HCT116 (cell line): ENCODE measurements at regions not wholly inside any gene's neighbourhood (a gene's known extent, or its start where the extent isn't known, plus 50 kb on each side); places are given as distances from the start of the nearest gene placed in this dataset.

Source experiments
- ATAC-seq: fragments of 200-7000 bp; cut with Tn5 transposase; 2 replicates; pipeline ENCODE4 v1.9.1; 2020; ENCODE audit warnings: mild to moderate bottlenecking, moderate library complexity
- BruUV-seq: library from RNA; stranded (reverse); fragments of 400-500 nt; replicated peaks from 2 replicates; lab custom pipeline; 2021; lab: Mats Ljungman, UMichigan
- CTCF ChIA-PET: fragments of 300-600 bp; sonication (Branson Sonifier 250); formaldehyde crosslinking; loops from one replicate; lab custom pipeline; 2021; ENCODE audit warnings: antibody characterized with exemption; lab: Charles Lee
- POLR2A ChIA-PET: fragments of 300-600, 350-600 bp; sonication (Branson Sonifier 250); formaldehyde crosslinking; loops from one replicate; lab custom pipeline; 2021; ENCODE audit warnings: antibody characterized with exemption; lab: Charles Lee
- RAD21 ChIA-PET, 2 experiments: fragments of 300-600 bp; sonication (Branson Sonifier 250); formaldehyde crosslinking; loops; one replicate each; lab custom pipeline; 2023; ENCODE audit warnings: low total read pairs in 2 of 2; ENCODE audit not compliant: uncharacterized antibody in 2 of 2, unreplicated experiment in 2 of 2, low non-redundant PET in 1 of 2; lab: Charles Lee
- DNase-seq: peaks from one replicate; pipeline ENCODE4 v3.0.0-alpha.2; 2010; ENCODE audit warnings: low read depth, low spot score
- H2AFZ ChIP-seq: fragments of 200-600 bp; shearing (Covaris generic), sonication (generic); 2 replicates; pipeline ENCODE4 v1.6.1; 2017; ENCODE audit warnings: low read depth, mixed run types, mixed read lengths, antibody characterized with exemption, low read length; ENCODE audit not compliant: poor library complexity, severe bottlenecking
- H3K27ac ChIP-seq: 2 replicates; pipeline ENCODE4 v1.5.1; 2012; ENCODE audit warnings: low read depth, low read length
- H3K27me3 ChIP-seq: fragments of 200-600 bp; sonication (generic); 2 replicates; pipeline ENCODE4 v1.6.1; 2016; ENCODE audit warnings: mixed run types, low read length, mixed read lengths; ENCODE audit not compliant: insufficient read depth
- H3K36me3 ChIP-seq, 2 experiments: fragments of 200-500 bp in 1 of 2; fragments of 200-600 bp in 1 of 2; sonication (Bioruptor generic) in 1 of 2; sonication (generic) in 1 of 2; 2 replicates each; pipeline versions ENCODE4 v1.5.1 to v1.6.1; 2014 to 2016; ENCODE audit warnings: low read length in 2 of 2, inconsistent platforms in 1 of 2, mixed read lengths in 1 of 2, mixed run types in 1 of 2; ENCODE audit not compliant: insufficient read depth in 2 of 2, control insufficient read depth in 1 of 2
- H3K4me1 ChIP-seq, 2 experiments: fragments of 200-600 bp in 1 of 2; sonication (generic) in 1 of 2; 2 replicates each; pipeline versions ENCODE4 v1.5.1 to v1.6.1; 2012 to 2017; ENCODE audit warnings: low read length in 2 of 2, inconsistent platforms in 1 of 2, mild to moderate bottlenecking in 1 of 2, mixed read lengths in 1 of 2, mixed run types in 1 of 2, moderate library complexity in 1 of 2; ENCODE audit not compliant: insufficient read depth in 2 of 2, control insufficient read depth in 1 of 2
- H3K4me2 ChIP-seq: fragments of 200-600 bp; sonication (generic); 2 replicates; pipeline ENCODE4 v1.6.1; 2017; ENCODE audit warnings: mixed run types, low read length, mixed read lengths
- H3K4me3 ChIP-seq, 2 experiments: fragments of 200-600 bp in 1 of 2; sonication (generic) in 1 of 2; replicated peaks in 1 of 2; 2 replicates each; pipeline ENCODE4 v1.5.1; 2011 to 2016; ENCODE audit warnings: low read length in 2 of 2, control low read depth in 1 of 2, low read depth in 1 of 2, mild to moderate bottlenecking in 1 of 2, mixed read lengths in 1 of 2, mixed run types in 1 of 2
- H3K79me2 ChIP-seq: fragments of 200-600 bp; sonication (generic); 2 replicates; pipeline ENCODE4 v1.6.1; 2017; ENCODE audit warnings: mild to moderate bottlenecking, mixed run types, low read length, moderate library complexity, mixed read lengths; ENCODE audit not compliant: insufficient read depth
- H3K9ac ChIP-seq: fragments of 200-600 bp; sonication (generic); 2 replicates; pipeline ENCODE4 v1.6.1; 2016; ENCODE audit warnings: low read length, mixed read lengths
- H3K9me2 ChIP-seq: fragments of 200-600 bp; sonication (generic), shearing (Covaris generic); 2 replicates; pipeline ENCODE4 v1.6.1; 2017; ENCODE audit warnings: mixed run types, mild to moderate bottlenecking, moderate library complexity; ENCODE audit not compliant: insufficient read depth
- H3K9me3 ChIP-seq, 2 experiments: fragments of 200-500 bp in 1 of 2; fragments of 200-600 bp in 1 of 2; sonication (Bioruptor generic) in 1 of 2; sonication (generic) in 1 of 2; 2 replicates each; pipeline ENCODE4 v1.6.1; 2014 to 2017; ENCODE audit warnings: low read length in 2 of 2, mixed read lengths in 2 of 2, inconsistent platforms in 1 of 2, low read depth in 1 of 2, mild to moderate bottlenecking in 1 of 2, mixed run types in 1 of 2, moderate library complexity in 1 of 2; ENCODE audit not compliant: control insufficient read depth in 1 of 2, insufficient read depth in 1 of 2
- H4K20me1 ChIP-seq: fragments of 200-600 bp; sonication (generic), shearing (Covaris generic); 2 replicates; pipeline ENCODE4 v1.6.1; 2017; ENCODE audit warnings: mixed run types, mild to moderate bottlenecking, moderate library complexity; ENCODE audit not compliant: insufficient read depth
- CBX3 ChIP-seq: IDR thresholded peaks from 2 replicates; pipeline ENCODE4 v1.6.1; 2012; ENCODE audit warnings: low read depth
- CEBPB ChIP-seq: IDR thresholded peaks from 2 replicates; pipeline ENCODE4 v1.6.1; 2012; ENCODE audit warnings: low read depth
- CTCF ChIP-seq, 3 experiments: fragments of 200-600 bp in 1 of 3; sonication (generic) in 1 of 3; IDR thresholded peaks in 2 of 3; conservative IDR thresholded peaks in 1 of 3; 2 replicates each; pipeline ENCODE4 v1.5.1; 2012 to 2017; ENCODE audit warnings: low read depth in 2 of 3, low read length in 2 of 3, antibody characterized with exemption in 1 of 3, borderline replicate concordance in 1 of 3, control low read depth in 1 of 3, mild to moderate bottlenecking in 1 of 3, mixed read lengths in 1 of 3, mixed run types in 1 of 3, moderate library complexity in 1 of 3; ENCODE audit not compliant: insufficient read depth in 1 of 3
- EGR1 ChIP-seq: IDR thresholded peaks from 2 replicates; pipeline ENCODE4 v1.6.1; 2012; ENCODE audit warnings: low read depth
- EZH2 ChIP-seq: fragments of 200-600 bp; sonication (generic); IDR thresholded peaks from 2 replicates; pipeline ENCODE4 v1.6.1; 2017; ENCODE audit warnings: antibody characterized with exemption, mixed run types
- EZH2phosphoT487 ChIP-seq: fragments of 200-600 bp; IDR thresholded peaks from 2 replicates; pipeline ENCODE4 v1.6.1; 2018; ENCODE audit warnings: antibody characterized with exemption, borderline replicate concordance
- FOSL1 ChIP-seq: IDR thresholded peaks from 2 replicates; pipeline ENCODE4 v1.6.1; 2012; ENCODE audit warnings: low read depth
- MAX ChIP-seq: IDR thresholded peaks from 2 replicates; pipeline ENCODE4 v1.6.1; 2012
- POLR2AphosphoS5 ChIP-seq: IDR thresholded peaks from 2 replicates; pipeline ENCODE4 v1.6.1; 2011; ENCODE audit warnings: mild to moderate bottlenecking, low read depth, low read length, moderate library complexity
- RAD21 ChIP-seq: IDR thresholded peaks from 2 replicates; pipeline ENCODE4 v1.6.1; 2012; ENCODE audit warnings: low read depth, mild to moderate bottlenecking
- REST ChIP-seq: IDR thresholded peaks from 2 replicates; pipeline ENCODE4 v1.6.1; 2012; ENCODE audit warnings: low read depth
- SIN3A ChIP-seq: IDR thresholded peaks from 2 replicates; pipeline ENCODE4 v1.6.1; 2012; ENCODE audit warnings: low read depth
- SP1 ChIP-seq: IDR thresholded peaks from 2 replicates; pipeline ENCODE4 v1.6.1; 2012; ENCODE audit warnings: low read depth
- SRF ChIP-seq: IDR thresholded peaks from 2 replicates; pipeline ENCODE4 v1.6.1; 2012; ENCODE audit warnings: low read depth
- TCF7L2 ChIP-seq: IDR thresholded peaks from 2 replicates; pipeline ENCODE4 v1.7.0; 2011; ENCODE audit warnings: borderline replicate concordance, inconsistent platforms; ENCODE audit not compliant: insufficient read depth, insufficient read length; ENCODE audit errors: extremely low read depth
- YY1 ChIP-seq: IDR thresholded peaks from 2 replicates; pipeline ENCODE4 v1.6.1; 2011; ENCODE audit warnings: low read length, low read depth, moderate library complexity, mild to moderate bottlenecking; ENCODE audit not compliant: insufficient replicate concordance; ENCODE audit errors: extremely low read depth
- ZFX ChIP-seq: fragments of 450-650 bp; IDR thresholded peaks from 2 replicates; pipeline ENCODE4 v1.6.1; 2017
- ZNF274 ChIP-seq: fragments of 200-500 bp; sonication (Bioruptor generic); IDR thresholded peaks from 2 replicates; pipeline ENCODE4 v1.6.1; 2014; ENCODE audit warnings: mild to moderate bottlenecking, low read depth, low read length, inconsistent platforms
- intact Hi-C: fragments of 100-400 bp; cut with micrococcal nuclease; formaldehyde crosslinking; loops from 2 replicates; pipeline ENCODE4 v1.10.0; 2022
- TF ChIP-seq, protein P1 (sequence below): IDR thresholded peaks from 2 replicates; pipeline ENCODE4 v1.6.1; 2011; ENCODE audit warnings: mild to moderate bottlenecking, low read length, moderate library complexity; ENCODE audit not compliant: insufficient replicate concordance; ENCODE audit errors: extremely low read depth

- H3K9me3 ChIP-seq: no peaks in the 10 kb centered on the region
- ChIA-PET CTCF (no interaction called here), RAD21 (no interaction called here), POLR2A (no interaction called here)
- no TSS peak for BruUV-seq
- no peak overlapping the region for H2AFZ ChIP-seq
- no peaks in the 10 kb centered on the region for H3K27me3 ChIP-seq
- no peaks in the 10 kb centered on the region for H3K79me2 ChIP-seq
- H3K9me2 ChIP-seq: no peaks in the 10 kb centered on the region
- H3K36me3 ChIP-seq: no peaks in the 10 kb centered on the region
- no peak for ATAC-seq
- no peak overlapping the region for H3K4me2 ChIP-seq
- H3K4me3 ChIP-seq: no peak overlapping the region
- no peak for DNase-seq
- H4K20me1 ChIP-seq: no peaks in the 10 kb centered on the region
- TF ChIP-seq CEBPB (no peak), EZH2phosphoT487 (no peak), EZH2 (no peak), TCF7L2 (no peak), SIN3A (no peak), POLR2AphosphoS5 (no peak), MAX (no peak), EGR1 (no peak), YY1 (no peak), FOSL1 (no peak), REST (no peak), RAD21 (no peak), ZFX (no peak), SP1 (no peak), ZNF274 (no peak), CTCF (IDR thresholded peaks at IDR 0.05 in 2 of 3, conservative IDR thresholded peaks at IDR 0.05 in 1 of 3; ENCODE audit: borderline replicate concordance in 1 of 3, insufficient read depth in 1 of 3, low read depth in 2 of 3, low read length in 2 of 3) (no peak), SRF (no peak), CBX3 (no peak)
- TF ChIP-seq, protein P1, sequence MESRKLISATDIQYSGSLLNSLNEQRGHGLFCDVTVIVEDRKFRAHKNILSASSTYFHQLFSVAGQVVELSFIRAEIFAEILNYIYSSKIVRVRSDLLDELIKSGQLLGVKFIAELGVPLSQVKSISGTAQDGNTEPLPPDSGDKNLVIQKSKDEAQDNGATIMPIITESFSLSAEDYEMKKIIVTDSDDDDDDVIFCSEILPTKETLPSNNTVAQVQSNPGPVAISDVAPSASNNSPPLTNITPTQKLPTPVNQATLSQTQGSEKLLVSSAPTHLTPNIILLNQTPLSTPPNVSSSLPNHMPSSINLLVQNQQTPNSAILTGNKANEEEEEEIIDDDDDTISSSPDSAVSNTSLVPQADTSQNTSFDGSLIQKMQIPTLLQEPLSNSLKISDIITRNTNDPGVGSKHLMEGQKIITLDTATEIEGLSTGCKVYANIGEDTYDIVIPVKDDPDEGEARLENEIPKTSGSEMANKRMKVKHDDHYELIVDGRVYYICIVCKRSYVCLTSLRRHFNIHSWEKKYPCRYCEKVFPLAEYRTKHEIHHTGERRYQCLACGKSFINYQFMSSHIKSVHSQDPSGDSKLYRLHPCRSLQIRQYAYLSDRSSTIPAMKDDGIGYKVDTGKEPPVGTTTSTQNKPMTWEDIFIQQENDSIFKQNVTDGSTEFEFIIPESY: no peak
- no peak overlapping the region for H3K9ac ChIP-seq
- H3K27ac ChIP-seq: no peak overlapping the region
- no peaks in the 10 kb centered on the region for H3K4me1 ChIP-seq
- intact Hi-C loops: no loop called here
These were observed 406.1 kb upstream of the ALCAM start for GRCh38 chr3:104960579-104960978.
